Left forelimb (tissue), 1 donor: ENCODE measurements at regions not wholly inside any gene's neighbourhood (a gene's known extent, or its start where the extent isn't known, plus 50 kb on each side); places are given as distances from the start of the nearest gene placed in this dataset.
"Not testable (repeated sequence)": the region's sequence is repeated elsewhere in the genome, so short reads cannot be mapped to it uniquely, and the experiment has no call there.

Source experiments
- DNase-seq: peaks from one replicate; pipeline ENCODE4 v3.0.0-alpha.2; 2018; ENCODE audit warnings: low spot score

- no peak for DNase-seq
These were observed 339.5 kb upstream of the ZNF608 start for GRCh38 chr5:125085797-125086505.

- no peak for DNase-seq
These were observed 342.2 kb upstream of the ZNF608 start for GRCh38 chr5:125088522-125089105.

- not testable (repeated sequence) for DNase-seq
These were observed 345.7 kb upstream of the ZNF608 start for GRCh38 chr5:125092138-125092537.

- DNase-seq, result no peak
These were observed 347.3 kb upstream of the ZNF608 start for GRCh38 chr5:125093776-125094175.

GRCh38 chr5:125100342-125100741 lies 353.9 kb upstream of the ZNF608 start:
- DNase-seq, result no peak

GRCh38 chr5:125100951-125101350 lies 354.5 kb upstream of the ZNF608 start:
- DNase-seq, result no peak

- no peak for DNase-seq
These were observed 357.0 kb upstream of the ZNF608 start for GRCh38 chr5:125103459-125103858.

- no peak for DNase-seq
These were observed 359.8 kb upstream of the ZNF608 start for GRCh38 chr5:125106271-125106670.

- no peak for DNase-seq
These were observed 360.4 kb upstream of the ZNF608 start for GRCh38 chr5:125106881-125107280.

- DNase-seq, result no peak
These were observed 362.9 kb upstream of the ZNF608 start for GRCh38 chr5:125109293-125109692.

GRCh38 chr5:125109816-125110215 lies 363.4 kb upstream of the ZNF608 start:
- DNase-seq, result no peak

GRCh38 chr5:125112196-125112595 lies 365.8 kb upstream of the ZNF608 start:
- no peak for DNase-seq

- no peak for DNase-seq
These were observed 366.9 kb upstream of the ZNF608 start for GRCh38 chr5:125113328-125113727.

GRCh38 chr5:125115195-125115525 lies 368.7 kb upstream of the ZNF608 start:
- no peak for DNase-seq

- no peak for DNase-seq
These were observed 371.1 kb upstream of the ZNF608 start for GRCh38 chr5:125117566-125117965.

- DNase-seq, result no peak
These were observed 373.6 kb upstream of the ZNF608 start for GRCh38 chr5:125120012-125120411.

- no peak for DNase-seq
These were observed 378.8 kb upstream of the ZNF608 start for GRCh38 chr5:125125031-125125823.

GRCh38 chr5:125126050-125126449 lies 379.6 kb upstream of the ZNF608 start:
- DNase-seq, result no peak

GRCh38 chr5:125129151-125129806 lies 382.8 kb upstream of the ZNF608 start:
- no peak for DNase-seq

- DNase-seq, result no peak
These were observed 384.2 kb upstream of the ZNF608 start for GRCh38 chr5:125130591-125130990.

- DNase-seq, result no peak
These were observed 388.0 kb upstream of the ZNF608 start for GRCh38 chr5:125134216-125135081.

- DNase-seq, result no peak
These were observed 391.1 kb upstream of the ZNF608 start for GRCh38 chr5:125137535-125137934.
